AG08396 (cell line): ENCODE measurements at regions not wholly inside any gene's neighbourhood (a gene's known extent, or its start where the extent isn't known, plus 50 kb on each side); places are given as distances from the start of the nearest gene placed in this dataset.
A peak's percentile ranks its signal among the peaks of the same experiment; 100 is the strongest.
"Not testable (repeated sequence)": the region's sequence is repeated elsewhere in the genome, so short reads cannot be mapped to it uniquely, and the experiment has no call there.

Experiments used
- DNase-seq: peaks from one replicate; pipeline ENCODE4 v3.0.0; 2012; ENCODE audit warnings: low spot score, mixed read lengths

DNA sequence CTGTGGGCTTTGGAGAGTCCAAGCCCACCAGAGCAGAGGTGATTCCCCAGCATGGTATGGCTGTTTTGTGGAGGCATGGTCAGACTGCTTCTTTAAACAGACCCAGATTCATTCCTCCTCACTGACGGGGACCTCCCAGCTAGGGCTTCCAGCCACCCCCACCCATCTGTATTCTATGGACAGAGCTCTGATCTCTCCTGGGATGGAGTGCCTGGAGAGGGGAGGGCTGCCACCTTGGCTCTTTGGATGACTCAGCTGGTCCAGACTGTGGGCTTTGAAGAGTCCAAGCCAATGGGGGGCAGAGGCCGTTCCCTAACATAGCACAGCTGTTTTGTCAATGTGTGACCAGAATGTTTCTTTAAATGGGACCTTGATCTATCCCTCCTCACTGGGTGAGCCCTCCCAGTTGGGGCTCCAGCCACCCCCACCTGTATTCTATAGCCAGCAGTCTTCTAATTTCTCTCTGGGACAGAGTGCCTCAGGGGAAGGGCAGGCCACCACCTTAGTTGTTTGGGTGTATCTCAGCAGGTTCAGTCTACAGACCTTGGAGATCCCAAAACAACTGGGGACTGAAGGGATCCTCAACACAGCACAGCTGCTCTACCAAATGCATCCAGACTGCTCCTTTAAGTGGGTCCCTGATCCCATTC lies 122.0 kb upstream of the OSTN start:
- DNase-seq = no peak

- no peak for DNase-seq
Measured at GRCh38 chr3:191074511-191074910, 124.5 kb upstream of the OSTN start.

- DNase-seq = no peak
Measured at GRCh38 chr3:191070762-191071403, 128.2 kb upstream of the OSTN start.

DNA sequence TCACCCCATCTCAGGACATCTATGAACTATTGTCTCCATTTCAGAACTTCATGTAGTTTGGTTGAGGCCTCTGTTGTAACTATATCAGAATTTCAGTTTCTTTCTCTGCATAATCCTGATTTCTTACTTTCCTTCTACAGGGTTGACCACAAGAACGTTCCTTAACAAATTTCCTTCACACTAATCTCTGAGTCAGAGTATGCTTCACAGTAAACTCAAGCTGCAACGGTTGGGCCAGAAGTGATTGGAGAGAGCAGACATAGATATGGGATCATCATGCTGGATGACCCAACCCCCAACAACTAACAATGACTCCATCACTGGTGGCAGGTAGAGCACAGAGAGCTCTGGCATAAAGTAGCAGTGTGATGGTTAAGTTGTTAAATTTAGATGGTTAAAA lies 128.8 kb upstream of the OSTN start:
- DNase-seq = peak; percentile 67

- DNase-seq = no peak
Measured at GRCh38 chr3:191068946-191069813, 129.9 kb upstream of the OSTN start.

DNA sequence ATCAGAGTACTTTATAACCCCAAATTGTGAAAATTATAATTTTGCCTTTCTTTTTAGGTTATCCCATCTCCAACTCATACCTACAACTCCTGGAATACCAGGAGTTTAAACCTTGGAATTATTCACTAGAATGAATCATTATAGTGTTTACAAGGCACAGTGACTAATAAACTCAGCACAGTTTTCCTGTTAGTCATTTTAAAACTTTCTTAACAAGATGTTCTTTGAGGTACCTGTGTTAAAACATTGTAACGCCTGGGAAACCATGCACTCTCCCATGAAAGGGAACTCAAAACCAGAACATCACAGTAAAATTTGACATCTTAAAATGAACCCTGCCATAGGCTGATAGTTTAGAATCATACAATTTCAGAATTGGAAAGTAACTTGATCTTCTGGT lies 132.4 kb upstream of the OSTN start:
- no peak for DNase-seq

DNA sequence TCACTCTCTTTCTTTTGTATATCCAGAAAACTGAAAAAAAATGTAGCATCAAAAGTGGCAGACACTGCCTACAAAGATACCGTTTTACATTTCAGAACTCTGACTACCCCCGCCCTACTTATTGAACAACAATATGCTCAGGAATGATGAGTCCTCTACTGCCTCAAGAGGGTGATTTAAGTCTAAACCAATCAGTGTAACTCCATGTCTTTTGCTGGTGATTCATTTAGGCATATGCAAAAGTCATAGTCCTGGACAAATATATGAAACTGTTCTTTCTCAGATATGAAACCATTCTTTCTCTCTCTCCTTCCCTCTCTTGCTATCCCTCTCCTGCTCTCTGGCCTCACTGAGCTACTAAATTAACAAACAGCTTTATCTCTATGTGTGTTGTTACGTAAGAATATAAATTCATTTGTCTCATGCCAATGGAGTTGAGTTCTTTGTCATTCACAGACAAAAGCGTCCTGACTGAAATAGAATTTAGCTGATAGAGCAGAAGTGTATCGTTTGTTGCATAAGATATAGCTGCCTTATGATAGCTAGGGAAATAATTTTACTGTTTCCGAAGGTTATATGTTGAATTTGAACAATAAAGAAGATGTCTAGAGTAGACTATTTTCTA lies 133.7 kb upstream of the OSTN start:
- DNase-seq = no peak

DNA sequence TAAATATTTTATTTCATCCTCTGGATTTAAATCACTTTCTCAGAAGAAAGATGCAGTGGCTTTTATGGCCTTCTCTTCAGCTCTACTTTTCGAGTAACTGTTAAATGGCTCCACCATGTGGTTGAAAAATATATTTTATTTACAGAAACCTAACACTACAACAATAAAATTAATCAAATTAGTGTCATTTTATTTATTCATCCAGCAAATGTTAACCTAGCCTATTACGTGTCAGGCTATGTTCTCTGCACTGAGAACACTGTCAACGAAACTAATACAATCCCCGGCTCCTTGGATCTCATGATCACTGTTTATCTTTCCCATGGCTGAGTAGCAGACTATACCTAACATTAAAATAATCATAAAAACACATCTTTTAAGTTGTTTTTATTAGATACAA lies 148.0 kb upstream of the OSTN start:
- peak; percentile 20 for DNase-seq

GRCh38 chr3:191047930-191048329 lies 151.1 kb upstream of the OSTN start:
- no peak for DNase-seq

GRCh38 chr3:191030929-191031328 lies 168.1 kb upstream of the OSTN start:
- no peak for DNase-seq

- no peak for DNase-seq
Measured at GRCh38 chr3:191030491-191030890, 168.0 kb upstream of the GMNC start.

DNA sequence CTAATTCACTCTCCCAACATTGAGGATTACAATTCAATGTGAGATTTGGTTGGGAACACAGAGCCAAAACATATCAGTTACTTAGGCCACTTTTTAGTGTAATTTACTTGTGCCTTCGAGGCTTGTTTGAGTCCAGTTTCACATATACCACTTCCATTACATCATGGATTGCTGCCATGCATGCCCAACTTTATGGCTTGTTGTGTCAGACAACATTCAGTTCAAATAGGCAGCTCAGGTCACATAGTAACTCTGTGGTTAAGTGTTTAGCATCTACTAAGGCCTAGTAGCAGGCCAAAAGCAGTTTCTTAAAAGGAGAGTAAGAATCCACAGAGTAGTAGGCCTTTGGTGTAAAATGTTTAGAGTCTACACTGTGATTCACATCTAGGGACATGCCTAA lies 164.3 kb upstream of the GMNC start:
- DNase-seq = no peak

- DNase-seq = peak; percentile 25
Measured at GRCh38 chr3:191020730-191021396, 158.4 kb upstream of the GMNC start.

DNA sequence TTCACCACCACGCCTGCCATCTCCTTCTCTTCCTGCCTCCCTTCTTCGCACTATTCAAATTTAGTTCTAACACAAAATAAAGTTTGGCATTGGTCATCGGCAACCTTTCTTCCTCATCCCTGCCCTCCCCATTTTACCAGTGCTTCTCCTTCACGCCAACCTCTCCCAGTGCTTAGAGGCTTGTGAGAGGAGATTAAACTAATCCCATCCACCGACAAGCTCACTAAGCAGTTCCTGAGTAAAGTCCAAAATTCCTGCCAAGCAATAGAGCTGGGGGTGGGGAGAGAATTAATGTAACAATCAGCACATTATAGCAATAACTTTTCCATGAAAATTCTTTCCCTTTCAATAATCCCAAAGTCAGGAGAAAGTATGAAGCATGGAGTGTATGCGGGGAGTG lies 157.4 kb upstream of the GMNC start:
- no peak for DNase-seq

DNA sequence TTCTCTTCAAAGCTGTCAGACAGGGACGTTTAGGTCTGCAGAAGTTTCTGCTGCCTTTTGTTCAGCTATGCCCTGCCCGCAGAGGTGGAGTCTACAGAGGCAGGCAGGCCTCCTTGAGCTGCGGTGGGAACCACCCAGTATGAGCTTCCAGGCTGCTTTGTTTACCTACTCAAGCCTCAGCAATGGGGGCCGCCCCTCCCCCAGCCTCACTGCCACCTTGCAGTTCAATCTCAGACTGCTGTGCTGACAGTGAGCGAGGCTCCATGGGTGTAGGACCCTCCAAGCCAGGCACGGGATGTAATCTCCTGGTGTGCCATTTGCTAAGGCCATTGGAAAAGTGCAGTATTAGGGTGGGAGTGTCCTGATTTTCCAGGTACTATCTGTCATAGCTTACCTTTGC lies 153.5 kb upstream of the GMNC start:
- DNase-seq = not testable (repeated sequence)

DNA sequence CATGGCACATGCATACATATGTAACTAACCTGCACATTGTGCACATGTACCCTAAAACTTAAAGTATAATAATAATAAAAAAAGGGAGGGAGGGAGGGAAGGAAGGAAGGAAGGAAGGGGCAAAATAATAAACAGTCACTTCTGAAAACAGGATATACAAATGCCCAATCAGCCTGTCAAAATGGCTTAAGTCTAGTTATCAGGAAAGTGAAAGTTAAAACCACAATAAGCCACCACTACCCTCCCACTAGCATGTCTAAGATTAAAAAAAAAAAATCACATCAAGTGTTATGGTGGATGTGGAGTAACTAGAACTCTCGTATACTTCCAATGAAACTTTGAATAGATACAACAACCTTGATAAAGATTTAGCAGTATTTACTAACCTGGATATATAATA lies 145.6 kb upstream of the GMNC start:
- no peak for DNase-seq

DNA sequence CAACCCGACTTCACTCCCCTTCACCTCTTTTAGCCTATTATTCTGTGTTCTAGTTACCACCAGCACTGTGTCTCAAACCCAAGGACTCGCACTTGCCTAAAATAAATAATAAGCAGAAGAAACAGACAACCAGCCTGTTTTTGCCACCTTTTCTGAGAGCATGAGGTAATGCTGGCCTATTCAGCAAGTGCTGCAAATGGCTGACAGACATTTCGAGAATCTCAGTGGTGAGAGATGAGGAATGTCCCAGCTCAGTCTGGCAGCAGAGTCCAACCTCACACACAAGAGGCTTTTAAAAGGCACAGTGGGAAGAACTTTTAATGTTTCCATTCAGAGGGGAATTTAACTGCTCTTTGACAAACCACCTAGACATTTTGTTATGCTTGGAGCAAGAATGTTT lies 143.3 kb upstream of the GMNC start:
- no peak for DNase-seq

- DNase-seq = no peak
Measured at GRCh38 chr3:191003742-191004141, 141.2 kb upstream of the GMNC start.

DNA sequence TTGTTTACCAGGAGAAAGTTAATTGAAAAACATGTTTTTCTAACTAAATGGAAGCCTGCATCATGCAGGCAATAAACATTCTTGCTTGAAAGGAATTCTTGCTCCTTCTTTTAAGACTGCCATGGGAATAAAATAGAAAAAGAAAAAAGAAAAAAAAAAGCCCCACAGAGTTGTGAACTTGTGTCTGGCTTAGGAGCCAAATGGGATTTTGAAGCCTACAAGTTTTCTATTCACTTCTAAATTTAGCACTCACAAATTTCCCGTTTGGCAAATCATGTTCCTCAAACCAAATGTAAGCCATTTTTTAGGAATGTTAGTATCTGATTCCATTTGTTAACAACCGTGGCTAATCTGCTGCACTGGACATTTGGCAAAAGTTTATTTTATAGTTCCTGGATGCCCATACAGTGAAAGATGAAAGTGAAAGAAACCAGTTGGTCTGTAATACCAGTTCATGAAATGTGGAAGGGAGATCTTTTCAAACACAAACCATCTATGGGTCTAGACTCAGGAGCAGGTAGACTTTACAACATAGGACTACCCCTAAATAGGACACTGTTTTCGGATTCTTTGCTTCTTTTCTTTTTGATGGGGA lies 133.8 kb upstream of the GMNC start:
- DNase-seq = peak; percentile 17

DNA sequence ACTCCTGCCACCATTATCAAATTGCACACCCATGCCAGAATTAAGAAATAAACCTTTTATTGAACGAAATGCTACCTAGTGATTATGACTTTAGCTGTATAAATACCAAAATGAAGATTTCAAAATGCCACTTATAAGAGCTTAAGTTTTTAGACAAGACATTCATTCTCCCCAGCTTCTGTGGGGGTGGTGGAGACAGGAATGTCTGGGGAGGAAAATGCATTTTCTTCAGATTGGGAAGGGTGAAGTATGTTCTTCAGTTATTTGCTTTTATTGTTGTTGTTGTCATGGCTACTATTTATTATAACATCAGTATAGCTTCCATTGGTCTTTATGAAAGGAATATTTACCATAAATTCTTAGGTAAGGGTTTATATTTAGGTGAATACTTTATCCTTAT lies 132.7 kb upstream of the GMNC start:
- no peak for DNase-seq

GRCh38 chr3:190990898-190991297 lies 128.4 kb upstream of the GMNC start:
- DNase-seq = no peak

GRCh38 chr3:190989218-190989617 lies 126.7 kb upstream of the GMNC start:
- DNase-seq = no peak
